ENCODE measurements at regions not wholly inside any gene's neighbourhood (a gene's known extent, or its start where the extent isn't known, plus 50 kb on each side); places are given as distances from the start of the nearest gene placed in this dataset.
"Not testable (repeated sequence)": the region's sequence is repeated elsewhere in the genome, so short reads cannot be mapped to it uniquely, and the experiment has no call there.

- no peaks in the 10 kb centered on the region for H3K27me3 ChIP-seq
- H3K9me3 ChIP-seq: no peaks in the 10 kb centered on the region
- DNase-seq: no peak
- no peak overlapping the region for H3K4me3 ChIP-seq
- H3K36me3 ChIP-seq: no peaks in the 10 kb centered on the region
Measured at GRCh38 chr6:40881501-40881900, 157.5 kb downstream of the UNC5CL start.

GRCh38 chr6:40880906-40881305, 158.1 kb downstream of the UNC5CL start:
- Histone ChIP-seq H3K9me3 (no peaks in the 10 kb centered on the region), H3K27me3 (no peaks in the 10 kb centered on the region), H3K36me3 (no peaks in the 10 kb centered on the region), H3K4me3 (no peak overlapping the region)
- no peak for DNase-seq

- Histone ChIP-seq H3K36me3 (no peaks in the 10 kb centered on the region), H3K9me3 (no peaks in the 10 kb centered on the region), H3K27me3 (no peaks in the 10 kb centered on the region), H3K4me3 (no peak overlapping the region)
- DNase-seq: no peak
Measured at GRCh38 chr6:40879169-40879568, 159.9 kb downstream of the UNC5CL start.

- H3K36me3 ChIP-seq: no peaks in the 10 kb centered on the region
- DNase-seq: no peak
Measured at GRCh38 chr6:40877362-40877761, 161.7 kb downstream of the UNC5CL start.

GRCh38 chr6:40876336-40876735, 162.7 kb downstream of the UNC5CL start:
- Histone ChIP-seq H3K27me3 (no peaks in the 10 kb centered on the region), H3K36me3 (no peaks in the 10 kb centered on the region), H3K9me3 (no peaks in the 10 kb centered on the region), H3K4me3 (no peak overlapping the region)
- no peak for DNase-seq

More at GRCh38 chr6:40877362-40877761, 161.7 kb downstream of the UNC5CL start:
- no peaks in the 10 kb centered on the region for H3K9me3 ChIP-seq
- H3K4me3 ChIP-seq: no peak overlapping the region
- no peaks in the 10 kb centered on the region for H3K27me3 ChIP-seq

- no peak for DNase-seq
- no peaks in the 10 kb centered on the region for H3K27me3 ChIP-seq
- no peaks in the 10 kb centered on the region for H3K9me3 ChIP-seq
- H3K36me3 ChIP-seq: no peaks in the 10 kb centered on the region
- H3K4me3 ChIP-seq: no peak overlapping the region
Measured at GRCh38 chr6:40874495-40874894, 164.5 kb downstream of the UNC5CL start.

GRCh38 chr6:40871424-40871823, 167.6 kb downstream of the UNC5CL start:
- Histone ChIP-seq H3K27me3 (no peaks in the 10 kb centered on the region), H3K4me3 (no peak overlapping the region), H3K9me3 (no peaks in the 10 kb centered on the region), H3K36me3 (no peaks in the 10 kb centered on the region)
- DNase-seq: no peak

- not testable (repeated sequence) for H3K9me3 ChIP-seq, H3K4me3 ChIP-seq, H3K27me3 ChIP-seq, H3K36me3 ChIP-seq, DNase-seq
Measured at GRCh38 chr6:40868089-40868865, 170.7 kb downstream of the UNC5CL start.

GRCh38 chr6:40867527-40867926, 171.5 kb downstream of the UNC5CL start:
- H3K36me3 ChIP-seq, H3K27me3 ChIP-seq, H3K4me3 ChIP-seq, H3K9me3 ChIP-seq, DNase-seq: not testable (repeated sequence)

- not testable (repeated sequence) for H3K36me3 ChIP-seq, H3K4me3 ChIP-seq, H3K9me3 ChIP-seq, DNase-seq, H3K27me3 ChIP-seq
Measured at GRCh38 chr6:40865259-40865658, 173.8 kb downstream of the UNC5CL start.

- Histone ChIP-seq H3K9me3 (no peaks in the 10 kb centered on the region), H3K4me3 (no peak overlapping the region), H3K27me3 (no peaks in the 10 kb centered on the region), H3K36me3 (no peaks in the 10 kb centered on the region)
- no peak for DNase-seq
Measured at GRCh38 chr6:40860443-40860842, 178.6 kb downstream of the UNC5CL start.

GRCh38 chr6:40856271-40856670, 182.8 kb downstream of the UNC5CL start:
- no peak for DNase-seq

GRCh38 chr6:40855168-40855880, 183.7 kb downstream of the UNC5CL start:
- no peaks in the 10 kb centered on the region for H3K36me3 ChIP-seq
- H3K9me3 ChIP-seq: no peaks in the 10 kb centered on the region

More at GRCh38 chr6:40856271-40856670, 182.8 kb downstream of the UNC5CL start:
- H3K4me3 ChIP-seq: no peak overlapping the region
- no peaks in the 10 kb centered on the region for H3K36me3 ChIP-seq
- no peaks in the 10 kb centered on the region for H3K9me3 ChIP-seq
- no peaks in the 10 kb centered on the region for H3K27me3 ChIP-seq

GRCh38 chr6:40854592-40854991, 184.4 kb downstream of the UNC5CL start:
- no peak for DNase-seq
- Histone ChIP-seq H3K9me3 (no peaks in the 10 kb centered on the region), H3K27me3 (no peaks in the 10 kb centered on the region), H3K36me3 (no peaks in the 10 kb centered on the region), H3K4me3 (no peak overlapping the region)

More at GRCh38 chr6:40855168-40855880, 183.7 kb downstream of the UNC5CL start:
- Histone ChIP-seq H3K4me3 (no peak overlapping the region), H3K27me3 (no peaks in the 10 kb centered on the region)
- no peak for DNase-seq

GRCh38 chr6:40852779-40853373, 186.1 kb downstream of the UNC5CL start:
- Histone ChIP-seq H3K9me3 (no peaks in the 10 kb centered on the region), H3K36me3 (no peaks in the 10 kb centered on the region), H3K4me3 (no peak overlapping the region), H3K27me3 (no peaks in the 10 kb centered on the region)
- no peak for DNase-seq

- Histone ChIP-seq H3K27me3 (no peaks in the 10 kb centered on the region), H3K36me3 (no peaks in the 10 kb centered on the region), H3K9me3 (no peaks in the 10 kb centered on the region), H3K4me3 (no peak overlapping the region)
- DNase-seq: no peak
Measured at GRCh38 chr6:40849546-40849945, 189.5 kb downstream of the UNC5CL start.

GRCh38 chr6:40848868-40849514, 190.0 kb downstream of the UNC5CL start:
- no peak overlapping the region for H3K4me3 ChIP-seq
- DNase-seq: no peak
- H3K9me3 ChIP-seq: no peaks in the 10 kb centered on the region
- H3K36me3 ChIP-seq: no peaks in the 10 kb centered on the region
- no peaks in the 10 kb centered on the region for H3K27me3 ChIP-seq

Measured in MG63 (cell line).